LNCaP clone FGC (cell line): ENCODE measurements at regions not wholly inside any gene's neighbourhood (a gene's known extent, or its start where the extent isn't known, plus 50 kb on each side); places are given as distances from the start of the nearest gene placed in this dataset.

Experiments
- DNase-seq: peaks from one replicate; pipeline ENCODE4 v3.0.0-alpha.2; 2011; ENCODE audit warnings: low read depth
- H3K4me3 ChIP-seq: 2 replicates; pipeline ENCODE4 v1.5.1; 2011; ENCODE audit warnings: mild to moderate bottlenecking, low read depth, low read length, control low read depth
- CTCF ChIP-seq: IDR thresholded peaks from 2 replicates; pipeline ENCODE4 v1.5.1; 2012; ENCODE audit warnings: mild to moderate bottlenecking; ENCODE audit not compliant: control insufficient read depth, insufficient read depth; ENCODE audit errors: extremely low read depth

GRCh38 chr1:55707846-55708245, 492.7 kb upstream of the USP24 start:
- no peak for TF ChIP-seq CTCF
- DNase-seq: no peak
- no peak overlapping the region for H3K4me3 ChIP-seq

- no peak overlapping the region for H3K4me3 ChIP-seq
- no peak for DNase-seq
- no peak for TF ChIP-seq CTCF
These were observed 492.0 kb upstream of the USP24 start for GRCh38 chr1:55707196-55707595.

- no peak overlapping the region for H3K4me3 ChIP-seq
- TF ChIP-seq CTCF: no peak
- no peak for DNase-seq
These were observed 491.2 kb upstream of the USP24 start for GRCh38 chr1:55706397-55706796.

GRCh38 chr1:55703726-55704363, 488.7 kb upstream of the USP24 start:
- no peak for TF ChIP-seq CTCF
- no peak overlapping the region for H3K4me3 ChIP-seq
- DNase-seq: no peak

GRCh38 chr1:55702064-55702463, 486.9 kb upstream of the USP24 start:
- peak; percentile 85 for TF ChIP-seq CTCF
- H3K4me3 ChIP-seq: no peak overlapping the region
- peak; percentile 8 for DNase-seq

GRCh38 chr1:55700359-55701130, 485.4 kb upstream of the USP24 start:
- DNase-seq: no peak
- no peak overlapping the region for H3K4me3 ChIP-seq
- TF ChIP-seq CTCF: no peak
